Stimulated activated memory B cell treated with anti-CD40 and anti-IgM and Interleukin-4, amounts not matched to agents 10 μg/mL and 1 μg/mL and 100 μg/mL, for 72 hours (primary cell): ENCODE measurements at regions not wholly inside any gene's neighbourhood (a gene's known extent, or its start where the extent isn't known, plus 50 kb on each side); places are given as distances from the start of the nearest gene placed in this dataset.

Experiments
- ATAC-seq: fragments of 150-1000 bp; cut with Tn5 transposase; 2 replicates; pipeline ENCODE4 v1.10.0; 2021
- H3K27ac Mint-ChIP-seq: one replicate; pipeline ENCODE4 v1.8.0; 2022; ENCODE audit warnings: mild to moderate bottlenecking, mixed read lengths
- H3K27me3 Mint-ChIP-seq: one replicate; pipeline ENCODE4 v1.8.0; 2022; ENCODE audit warnings: mixed read lengths
- H3K36me3 Mint-ChIP-seq: one replicate; pipeline ENCODE4 v1.8.0; 2022; ENCODE audit warnings: mixed read lengths
- H3K4me1 Mint-ChIP-seq: one replicate; pipeline ENCODE4 v1.8.0; 2022; ENCODE audit warnings: mixed read lengths
- H3K4me3 Mint-ChIP-seq: one replicate; pipeline ENCODE4 v1.8.0; 2022; ENCODE audit warnings: mild to moderate bottlenecking, moderate library complexity, mixed read lengths
- H3K9me3 Mint-ChIP-seq: one replicate; pipeline ENCODE4 v1.8.0; 2022; ENCODE audit warnings: mixed read lengths

DNA sequence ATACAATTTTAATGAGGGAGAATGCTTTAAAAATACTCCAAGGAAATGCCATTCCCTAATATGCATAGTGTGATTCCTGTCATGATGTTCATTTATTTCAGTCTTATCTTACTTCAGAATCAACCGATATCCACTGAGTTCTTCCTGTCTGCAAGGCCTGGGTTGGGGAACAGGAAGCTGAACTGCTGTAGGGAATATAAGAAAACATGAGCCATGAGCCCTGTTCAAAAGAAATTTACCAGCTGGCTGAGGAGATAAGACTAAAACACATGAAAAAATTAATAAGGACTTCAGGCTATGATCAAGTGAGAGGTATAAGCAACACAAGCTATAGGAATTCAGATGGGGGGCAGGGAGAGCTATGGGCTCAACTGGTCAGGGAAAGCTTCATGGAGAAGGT, 184.7 kb downstream of the PLPP4 start:
- no peak for ATAC-seq
- no peak overlapping the region for H3K4me3 Mint-ChIP-seq
- H3K27me3 Mint-ChIP-seq: no peaks in the 10 kb centered on the region
- H3K36me3 Mint-ChIP-seq: no peaks in the 10 kb centered on the region
- no peak overlapping the region for H3K27ac Mint-ChIP-seq
- H3K9me3 Mint-ChIP-seq: no peaks in the 10 kb centered on the region
- H3K4me1 Mint-ChIP-seq: no peaks in the 10 kb centered on the region

DNA sequence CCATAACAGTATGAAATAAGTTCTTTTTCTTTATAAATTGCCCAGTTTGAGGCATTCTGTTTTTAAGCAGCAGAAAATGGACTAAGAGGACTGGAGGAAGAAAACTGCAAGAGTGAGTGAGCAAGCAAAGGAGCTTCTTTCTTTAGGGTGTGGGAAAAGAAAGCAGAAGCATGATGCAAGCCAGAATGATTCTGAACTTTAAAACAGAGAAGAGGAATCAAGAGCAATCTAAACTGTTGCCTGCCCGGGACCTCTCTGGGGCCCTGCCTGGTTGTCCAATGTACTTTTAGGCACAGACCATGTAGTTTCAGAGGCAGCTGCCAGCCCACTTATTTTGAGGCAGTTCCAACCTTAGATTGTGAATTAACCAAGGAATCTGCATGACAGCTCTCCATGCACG, 186.3 kb downstream of the PLPP4 start:
- ATAC-seq: no peak
- Mint-ChIP-seq H3K4me1 (no peaks in the 10 kb centered on the region), H3K27ac (no peak overlapping the region), H3K27me3 (no peaks in the 10 kb centered on the region), H3K9me3 (no peaks in the 10 kb centered on the region), H3K4me3 (no peak overlapping the region), H3K36me3 (no peaks in the 10 kb centered on the region)

DNA sequence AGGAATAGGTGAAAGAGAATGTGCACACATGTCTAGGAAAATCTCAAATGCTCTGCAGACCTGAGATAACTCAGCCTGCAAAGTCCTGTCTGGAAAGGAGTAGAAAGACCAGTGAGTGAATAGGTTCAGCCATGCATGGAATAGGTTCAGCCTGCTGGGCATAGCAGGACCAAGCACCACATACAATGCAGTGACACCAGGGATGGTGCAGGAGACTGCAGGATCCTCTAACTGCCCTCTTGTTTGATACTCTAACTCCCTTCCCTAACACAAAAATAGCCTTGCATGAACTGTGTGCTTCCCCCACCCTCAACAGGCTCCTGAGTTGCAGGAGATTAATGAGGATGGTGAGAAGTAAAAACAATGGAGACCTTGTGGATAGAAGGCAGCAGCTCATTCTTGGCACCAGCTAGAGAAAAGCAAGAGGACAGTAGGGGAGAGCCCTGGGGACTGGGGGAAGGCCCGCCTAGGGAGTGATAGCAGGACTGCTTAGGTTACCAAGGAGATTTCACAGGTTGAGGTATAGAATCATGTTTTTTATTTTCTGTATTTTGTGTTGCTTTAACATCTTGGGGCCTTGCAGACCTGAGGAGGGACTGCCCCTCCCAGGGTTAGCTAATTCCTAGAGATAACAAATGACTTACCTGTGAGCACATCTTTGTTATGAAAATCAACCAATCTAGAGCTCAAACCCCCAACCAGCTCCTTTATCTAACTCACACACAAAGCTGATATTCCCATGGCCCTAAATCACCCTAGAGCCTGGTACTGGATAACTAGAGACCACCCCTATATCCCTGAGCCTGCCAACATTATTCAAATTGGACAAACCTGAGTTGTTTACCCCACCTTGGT, 187.8 kb downstream of the PLPP4 start:
- Mint-ChIP-seq H3K36me3 (no peaks in the 10 kb centered on the region), H3K27me3 (no peaks in the 10 kb centered on the region), H3K9me3 (no peaks in the 10 kb centered on the region), H3K4me3 (no peak overlapping the region), H3K27ac (no peak overlapping the region), H3K4me1 (no peaks in the 10 kb centered on the region)
- ATAC-seq: no peak

DNA sequence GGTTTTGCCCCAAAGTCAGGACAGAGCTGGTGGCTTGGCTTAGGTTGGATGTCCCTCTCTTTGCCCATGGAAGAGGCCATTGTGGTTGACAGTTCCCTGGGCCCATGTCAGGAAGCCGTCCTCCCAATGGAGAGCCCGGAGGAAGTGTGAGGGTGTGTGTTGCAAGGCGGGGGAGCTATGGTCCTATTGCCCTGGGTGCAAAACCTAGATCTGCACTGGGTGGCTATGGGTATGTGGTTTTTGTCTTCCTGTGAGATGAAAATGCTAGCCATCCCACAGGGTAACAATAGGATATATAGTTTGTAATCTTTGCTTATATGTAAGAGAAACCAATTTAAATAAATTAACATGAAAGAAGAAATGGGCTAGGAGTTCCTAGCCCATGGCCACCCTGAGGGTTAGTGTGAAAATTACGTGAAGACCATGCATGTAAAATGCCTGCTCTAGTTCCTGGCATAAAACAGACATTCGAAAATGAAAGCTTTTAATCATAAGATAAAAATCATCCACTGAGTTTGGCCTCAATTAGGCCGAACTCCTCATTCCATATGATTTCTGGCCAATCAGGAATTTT, 189.2 kb downstream of the PLPP4 start:
- no peak overlapping the region for H3K4me3 Mint-ChIP-seq
- no peak for ATAC-seq
- no peaks in the 10 kb centered on the region for H3K4me1 Mint-ChIP-seq
- no peaks in the 10 kb centered on the region for H3K27me3 Mint-ChIP-seq
- no peaks in the 10 kb centered on the region for H3K36me3 Mint-ChIP-seq
- H3K9me3 Mint-ChIP-seq: no peaks in the 10 kb centered on the region
- H3K27ac Mint-ChIP-seq: no peak overlapping the region

DNA sequence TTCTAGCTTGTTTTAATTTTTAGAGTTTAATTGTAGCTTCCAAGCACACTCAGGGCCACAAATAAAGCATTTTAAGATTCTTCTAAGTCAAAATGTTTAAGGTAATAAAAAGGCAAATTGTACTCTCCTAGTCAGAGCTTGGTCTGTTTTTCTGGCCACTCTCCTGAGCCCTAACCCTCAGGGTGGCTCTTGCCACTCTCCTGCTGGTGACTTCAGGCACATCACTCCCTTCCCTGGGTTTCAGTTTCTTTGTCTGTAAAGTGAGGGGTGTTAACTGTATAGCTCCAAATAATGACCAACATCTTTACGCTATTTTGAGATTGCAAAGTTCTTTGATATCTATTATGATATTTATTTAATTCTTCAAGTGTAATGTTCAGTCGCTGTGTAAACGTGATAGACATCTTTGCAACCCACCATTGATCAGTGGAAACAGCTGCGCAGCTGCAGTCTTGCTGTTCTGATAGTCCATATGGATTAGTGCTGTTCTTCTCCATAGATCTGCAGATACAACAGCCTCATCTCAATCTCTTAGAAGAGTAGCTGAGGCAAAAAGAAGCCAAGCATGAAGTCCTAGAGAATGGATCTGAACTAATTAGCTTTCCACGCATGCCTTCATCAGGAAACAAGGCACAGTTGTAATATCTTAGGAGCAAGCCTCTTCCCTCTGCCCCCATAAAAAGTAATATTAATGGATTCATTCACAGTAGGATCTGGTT, 189.9 kb downstream of the PLPP4 start:
- H3K4me3 Mint-ChIP-seq: no peak overlapping the region
- H3K27me3 Mint-ChIP-seq: no peaks in the 10 kb centered on the region
- H3K9me3 Mint-ChIP-seq: no peaks in the 10 kb centered on the region
- no peak overlapping the region for H3K27ac Mint-ChIP-seq
- H3K4me1 Mint-ChIP-seq: no peaks in the 10 kb centered on the region
- H3K36me3 Mint-ChIP-seq: no peaks in the 10 kb centered on the region
- ATAC-seq: no peak

DNA sequence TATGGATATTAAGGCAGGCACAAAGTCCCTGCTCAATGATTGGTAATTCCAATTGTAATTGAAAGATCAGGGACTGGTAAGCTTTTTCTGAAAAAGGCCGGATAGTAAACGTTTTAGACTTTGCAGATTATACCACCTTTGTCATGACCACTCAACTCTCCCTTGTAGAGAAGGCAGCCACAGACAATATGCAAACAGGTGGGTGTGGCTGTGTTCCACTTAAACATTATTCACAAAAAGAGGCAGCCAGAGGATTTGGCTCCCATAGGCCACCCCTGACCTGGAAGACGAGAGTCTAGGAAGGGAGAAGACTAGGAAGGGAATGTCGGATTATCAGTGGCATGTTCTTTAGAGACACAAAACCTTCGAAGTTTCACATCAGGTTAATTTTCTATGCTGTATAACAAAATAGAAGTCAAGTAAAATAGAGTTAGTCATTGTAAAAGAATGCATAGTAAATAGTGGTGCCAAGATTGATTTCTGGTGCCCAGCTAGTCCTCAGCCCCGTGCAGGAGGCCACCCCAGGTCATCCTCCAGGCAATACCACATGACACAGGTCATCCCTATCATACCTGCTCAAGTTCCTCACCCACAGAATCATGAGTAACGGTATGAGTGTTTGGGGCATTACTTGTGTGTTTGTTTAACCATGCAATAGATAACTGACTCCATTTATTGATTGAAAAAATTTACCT, 193.8 kb downstream of the PLPP4 start:
- Mint-ChIP-seq H3K4me1 (no peaks in the 10 kb centered on the region), H3K4me3 (no peak overlapping the region), H3K9me3 (no peaks in the 10 kb centered on the region), H3K27me3 (no peaks in the 10 kb centered on the region), H3K36me3 (no peaks in the 10 kb centered on the region), H3K27ac (no peak overlapping the region)
- no peak for ATAC-seq

DNA sequence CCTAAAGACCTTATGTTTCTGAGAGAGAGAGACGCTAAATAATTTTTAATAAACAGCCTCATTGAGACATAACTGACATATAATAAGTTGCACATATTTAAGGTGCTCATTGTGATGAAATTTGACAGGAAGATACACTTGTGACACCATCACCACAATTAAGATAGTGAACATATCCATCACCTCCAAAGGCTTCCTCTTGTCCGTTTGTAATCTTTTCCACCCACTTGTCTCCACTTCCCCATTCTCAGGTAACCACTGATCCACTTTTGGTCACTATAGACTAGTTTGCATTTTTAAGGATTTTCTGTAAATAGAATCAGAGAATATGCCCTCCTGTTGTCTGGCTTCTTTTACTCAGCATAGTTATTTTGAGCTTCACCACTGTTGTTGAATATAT, 195.1 kb upstream of the WDR11 start:
- Mint-ChIP-seq H3K4me3 (no peak overlapping the region), H3K27ac (no peak overlapping the region), H3K27me3 (no peaks in the 10 kb centered on the region), H3K36me3 (no peaks in the 10 kb centered on the region), H3K4me1 (no peaks in the 10 kb centered on the region), H3K9me3 (no peaks in the 10 kb centered on the region)
- no peak for ATAC-seq

DNA sequence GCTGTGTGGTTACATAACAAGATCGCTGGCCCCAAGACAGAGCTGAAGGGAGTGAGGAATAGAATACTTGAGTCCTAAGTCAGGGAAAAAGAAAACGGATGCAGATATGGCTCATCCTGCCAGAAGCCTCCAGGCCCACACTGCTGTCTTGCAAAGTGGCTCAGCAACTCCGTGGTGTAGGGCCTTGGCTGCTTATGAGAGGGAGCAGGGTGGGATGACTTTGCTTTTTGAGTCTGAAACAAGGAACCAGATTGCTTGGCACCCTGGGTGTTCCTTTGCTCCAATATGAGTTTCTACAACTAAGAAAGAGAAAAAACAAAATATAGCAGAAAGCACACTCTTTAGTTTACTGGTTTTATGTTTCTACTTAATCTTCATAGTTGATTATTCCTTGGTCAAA, 193.8 kb upstream of the WDR11 start:
- Mint-ChIP-seq H3K27ac (no peak overlapping the region), H3K27me3 (no peaks in the 10 kb centered on the region), H3K4me1 (no peaks in the 10 kb centered on the region), H3K4me3 (no peak overlapping the region), H3K9me3 (no peaks in the 10 kb centered on the region), H3K36me3 (no peaks in the 10 kb centered on the region)
- ATAC-seq: no peak

DNA sequence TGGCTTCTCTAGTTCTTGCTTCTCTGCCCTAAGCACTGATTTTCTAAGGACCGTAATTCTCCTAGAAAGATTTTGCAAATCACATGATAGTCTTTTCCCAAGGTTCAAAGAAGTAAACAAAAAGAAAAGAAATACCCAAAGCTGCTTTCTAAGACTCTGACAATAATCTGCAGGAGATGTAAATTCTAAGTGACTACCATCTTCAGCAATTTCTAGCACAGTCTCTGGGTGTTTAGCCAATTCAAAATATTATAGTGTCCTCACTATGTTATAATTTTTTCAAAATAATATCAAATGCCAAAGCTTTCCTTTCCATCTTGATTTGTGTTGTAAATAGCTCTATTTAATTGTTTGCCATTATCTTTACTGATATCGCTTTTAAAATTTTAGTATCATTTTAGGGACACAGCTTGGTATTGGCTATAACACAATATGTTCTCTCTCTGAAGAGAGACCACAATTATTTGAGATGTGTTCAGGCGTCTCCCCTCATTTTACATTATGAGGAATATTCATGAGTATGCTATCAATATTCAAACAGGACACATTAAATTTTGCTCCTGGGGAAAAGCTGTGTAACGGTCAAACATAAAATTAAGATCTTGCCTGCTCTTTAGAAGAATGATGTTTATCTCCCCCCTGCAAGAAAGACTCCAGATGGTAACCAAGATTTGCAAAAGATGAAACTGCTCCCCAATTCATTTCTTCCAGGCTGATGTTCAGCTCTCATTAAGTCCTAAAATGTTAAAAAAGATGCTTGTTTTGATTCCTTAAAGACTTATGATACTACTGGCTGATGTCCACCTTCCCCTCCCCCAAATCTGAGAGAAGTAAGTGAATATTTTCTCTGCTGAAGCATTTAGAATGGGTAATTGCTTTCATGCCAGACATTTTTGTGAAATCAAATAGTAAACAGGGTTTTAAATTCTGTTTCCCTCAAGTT, 191.9 kb upstream of the WDR11 start:
- no peak overlapping the region for H3K27ac Mint-ChIP-seq
- H3K9me3 Mint-ChIP-seq: no peaks in the 10 kb centered on the region
- H3K4me3 Mint-ChIP-seq: no peak overlapping the region
- no peak for ATAC-seq
- H3K36me3 Mint-ChIP-seq: no peaks in the 10 kb centered on the region
- H3K27me3 Mint-ChIP-seq: no peaks in the 10 kb centered on the region
- H3K4me1 Mint-ChIP-seq: no peaks in the 10 kb centered on the region

DNA sequence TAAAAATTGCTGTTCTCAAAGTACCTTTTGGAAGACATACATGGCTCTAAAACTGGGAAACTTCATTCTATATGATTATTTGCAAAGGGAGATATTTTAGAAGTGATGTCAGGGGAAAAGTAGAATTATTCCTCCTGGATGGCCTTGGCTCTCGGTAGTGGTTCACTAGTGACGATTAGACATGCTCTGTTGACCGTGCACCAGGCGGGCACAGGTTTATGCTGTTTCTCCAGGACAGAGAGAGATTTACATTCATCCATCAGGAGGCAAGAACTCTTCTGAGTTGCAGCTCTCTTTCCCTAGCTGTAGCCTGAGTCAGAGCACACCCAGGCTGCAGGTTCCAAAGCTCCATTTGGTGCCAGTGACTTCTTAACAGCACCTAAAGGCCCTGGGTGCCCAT, 184.9 kb upstream of the WDR11 start:
- Mint-ChIP-seq H3K4me1 (no peaks in the 10 kb centered on the region), H3K27me3 (peaks cover 9% of the 10 kb centered on the region), H3K27ac (no peak overlapping the region), H3K36me3 (no peaks in the 10 kb centered on the region), H3K4me3 (no peak overlapping the region), H3K9me3 (no peaks in the 10 kb centered on the region)
- ATAC-seq: no peak

DNA sequence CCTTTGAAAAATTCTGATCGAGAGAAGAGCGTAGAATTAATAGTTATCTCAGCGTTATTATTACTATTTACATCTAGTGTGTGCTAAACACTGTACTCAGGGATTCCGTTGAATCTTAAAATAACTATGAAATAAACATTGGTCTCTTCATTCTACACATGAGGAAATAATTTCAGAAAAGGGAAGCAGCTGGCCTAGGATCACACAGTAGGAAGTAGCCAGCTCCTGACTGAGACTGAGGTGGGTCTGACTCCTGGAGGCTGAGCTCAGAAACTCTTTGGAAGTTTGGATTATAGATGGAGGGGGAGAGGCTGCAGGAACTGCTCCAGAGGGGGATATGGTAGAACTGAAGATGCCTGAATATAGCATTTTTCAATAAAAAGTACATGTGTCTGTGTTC, 183.9 kb upstream of the WDR11 start:
- H3K27me3 Mint-ChIP-seq: peaks cover 9% of the 10 kb centered on the region
- no peaks in the 10 kb centered on the region for H3K36me3 Mint-ChIP-seq
- no peaks in the 10 kb centered on the region for H3K4me1 Mint-ChIP-seq
- H3K27ac Mint-ChIP-seq: no peak overlapping the region
- ATAC-seq: no peak
- no peaks in the 10 kb centered on the region for H3K9me3 Mint-ChIP-seq
- H3K4me3 Mint-ChIP-seq: no peak overlapping the region

DNA sequence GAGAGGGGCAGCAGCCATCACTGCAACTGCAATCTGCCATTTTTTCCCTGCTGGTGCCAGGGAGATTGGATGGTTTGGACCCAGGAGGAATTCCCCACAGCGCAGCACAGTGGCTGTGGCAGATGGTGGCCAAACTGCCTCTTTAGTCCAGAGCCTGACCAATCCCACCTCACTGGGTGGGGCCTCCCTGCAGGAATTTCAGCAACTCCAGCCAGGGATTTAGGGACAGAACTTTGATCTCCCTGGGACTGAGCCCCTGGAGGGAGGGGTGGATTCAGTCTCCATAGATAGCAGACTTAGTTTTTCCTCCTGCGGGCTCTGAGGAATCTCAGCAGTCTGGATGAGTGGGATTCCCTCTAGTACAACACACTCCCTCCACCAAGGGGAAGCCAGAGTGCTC, 179.7 kb upstream of the WDR11 start:
- no peak overlapping the region for H3K27ac Mint-ChIP-seq
- ATAC-seq: no peak
- H3K9me3 Mint-ChIP-seq: peaks cover 10% of the 10 kb centered on the region
- H3K36me3 Mint-ChIP-seq: no peaks in the 10 kb centered on the region
- peaks cover 9% of the 10 kb centered on the region for H3K27me3 Mint-ChIP-seq
- H3K4me3 Mint-ChIP-seq: no peak overlapping the region
- H3K4me1 Mint-ChIP-seq: no peaks in the 10 kb centered on the region

DNA sequence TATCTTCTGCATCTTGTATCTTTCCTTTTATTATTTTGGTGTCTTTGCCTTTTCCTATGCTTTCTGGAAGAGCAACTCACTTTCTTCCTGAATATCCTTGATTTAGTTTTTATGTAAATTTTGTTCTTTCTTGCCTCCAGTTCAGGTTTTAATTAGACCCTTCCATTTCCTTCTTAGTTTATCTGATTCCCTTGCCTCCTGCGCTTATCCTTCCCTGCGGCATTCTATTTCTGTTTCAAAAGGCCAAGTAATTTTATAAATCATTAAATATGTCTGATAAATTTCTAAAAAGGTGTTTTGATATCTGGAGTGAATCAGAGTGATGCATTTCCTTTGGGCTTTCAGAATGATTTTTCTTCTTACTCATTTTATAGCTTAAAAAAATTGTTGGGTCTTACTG, 167.7 kb upstream of the WDR11 start:
- H3K27ac Mint-ChIP-seq: no peak overlapping the region
- no peak for ATAC-seq

DNA sequence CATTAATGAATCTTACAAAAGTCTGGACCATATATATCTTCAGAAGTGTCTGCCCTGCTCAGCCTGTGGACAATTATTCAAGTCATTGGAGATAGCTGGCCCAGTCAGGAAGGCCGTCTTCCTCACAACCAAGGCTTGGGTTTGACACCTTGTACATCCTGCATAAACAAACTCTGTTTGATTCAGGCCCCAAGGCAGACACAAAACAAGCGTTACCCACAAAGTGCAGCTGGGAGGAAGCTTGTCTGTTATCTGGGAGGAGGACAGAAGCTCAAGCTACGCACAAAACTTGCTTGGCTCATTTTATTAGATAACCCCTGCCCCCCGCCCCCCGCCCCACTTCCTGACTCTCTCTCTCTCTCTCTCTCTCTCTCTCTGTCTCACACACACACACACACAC, 166.9 kb upstream of the WDR11 start:
- H3K4me1 Mint-ChIP-seq: no peaks in the 10 kb centered on the region
- H3K36me3 Mint-ChIP-seq: no peaks in the 10 kb centered on the region
- no peak for ATAC-seq
- no peak overlapping the region for H3K4me3 Mint-ChIP-seq
- H3K9me3 Mint-ChIP-seq: no peaks in the 10 kb centered on the region
- no peak overlapping the region for H3K27ac Mint-ChIP-seq
- no peaks in the 10 kb centered on the region for H3K27me3 Mint-ChIP-seq

More for the DNA sequence above, 167.7 kb upstream of the WDR11 start:
- H3K9me3 Mint-ChIP-seq: peaks cover under 1% of the 10 kb centered on the region
- no peaks in the 10 kb centered on the region for H3K36me3 Mint-ChIP-seq
- no peak overlapping the region for H3K4me3 Mint-ChIP-seq
- H3K4me1 Mint-ChIP-seq: no peaks in the 10 kb centered on the region
- no peaks in the 10 kb centered on the region for H3K27me3 Mint-ChIP-seq
